ENCODE measurements at regions not wholly inside any gene's neighbourhood (a gene's known extent, or its start where the extent isn't known, plus 50 kb on each side); places are given as distances from the start of the nearest gene placed in this dataset.

- TF ChIP-seq POLR2A (IDR thresholded peaks at IDR 0.05) (no peak), CTCF (IDR thresholded peaks at IDR 0.05) (no peak), EP300 (IDR thresholded peaks at IDR 0.05) (no peak)
Measured at GRCh38 chr7:155201325-155202087, 96.2 kb upstream of the INSIG1 start.
